Neural progenitor cell (in vitro differentiated cells): ENCODE measurements at regions not wholly inside any gene's neighbourhood (a gene's known extent, or its start where the extent isn't known, plus 50 kb on each side); places are given as distances from the start of the nearest gene placed in this dataset.

Source experiments
- DNase-seq: peaks from one replicate; pipeline ENCODE4 v3.0.0-alpha.2; 2016; ENCODE audit warnings: low spot score
- H2AFZ ChIP-seq: fragments of 200-600 bp; sonication (generic); replicated peaks from 2 replicates; pipeline ENCODE4 v1.6.1; 2016; ENCODE audit warnings: antibody characterized with exemption
- H3F3A ChIP-seq: fragments of 200-600 bp; sonication (generic); 2 replicates; pipeline ENCODE4 v1.6.1; 2016; ENCODE audit warnings: antibody characterized with exemption, low read depth
- H3K27ac ChIP-seq: fragments of 200-600 bp; sonication (generic); 2 replicates; pipeline ENCODE4 v1.5.1; 2016; ENCODE audit warnings: mild to moderate bottlenecking
- H3K27me3 ChIP-seq: fragments of 200-600 bp; sonication (generic); 2 replicates; pipeline ENCODE4 v1.6.1; 2016; ENCODE audit warnings: mild to moderate bottlenecking, moderate library complexity
- H3K36me3 ChIP-seq: fragments of 200-600 bp; sonication (generic); 2 replicates; pipeline ENCODE4 v1.5.1; 2016
- H3K4me1 ChIP-seq: fragments of 200-600 bp; sonication (generic); 2 replicates; pipeline ENCODE4 v1.6.1; 2016; ENCODE audit warnings: mixed run types
- H3K4me2 ChIP-seq: fragments of 200-600 bp; sonication (generic); 2 replicates; pipeline ENCODE4 v1.6.1; 2016
- H3K4me3 ChIP-seq: fragments of 200-600 bp; sonication (generic); 2 replicates; pipeline ENCODE4 v1.5.1; 2016
- H3K79me2 ChIP-seq: fragments of 200-600 bp; sonication (generic); 2 replicates; pipeline ENCODE4 v1.6.1; 2016; ENCODE audit warnings: low read depth
- H3K9ac ChIP-seq: fragments of 200-600 bp; sonication (generic); 2 replicates; pipeline ENCODE4 v1.6.1; 2016
- H3K9me3 ChIP-seq: fragments of 200-600 bp; sonication (generic); 2 replicates; pipeline ENCODE4 v1.5.1; 2016; ENCODE audit warnings: low read depth
- H4K20me1 ChIP-seq: fragments of 200-600 bp; sonication (generic); 2 replicates; pipeline ENCODE4 v1.6.1; 2016; ENCODE audit warnings: low read depth
- H3K27ac Mint-ChIP-seq: 3 replicates; pipeline ENCODE4 v1.8.0; 2021; ENCODE audit warnings: mixed read lengths
- H3K27me3 Mint-ChIP-seq: 2 replicates; pipeline ENCODE4 v1.8.0; 2022; ENCODE audit warnings: low read depth, mild to moderate bottlenecking, inconsistent platforms, moderate library complexity, mixed read lengths; ENCODE audit not compliant: insufficient read depth
- H3K36me3 Mint-ChIP-seq: 3 replicates; pipeline ENCODE4 v1.8.0; 2021; ENCODE audit warnings: mixed read lengths
- H3K4me1 Mint-ChIP-seq: 3 replicates; pipeline ENCODE4 v1.8.0; 2021; ENCODE audit warnings: mixed read lengths
- H3K4me3 Mint-ChIP-seq: 3 replicates; pipeline ENCODE4 v1.8.0; 2021; ENCODE audit warnings: mild to moderate bottlenecking, moderate library complexity, mixed read lengths
- H3K9me3 Mint-ChIP-seq: 3 replicates; pipeline ENCODE4 v1.8.0; 2020; ENCODE audit warnings: mixed read lengths
- CTCF ChIP-seq: fragments of 200-600 bp; sonication (generic); IDR thresholded peaks from 2 replicates; pipeline ENCODE4 v1.5.1; 2017; ENCODE audit warnings: antibody characterized with exemption, mild to moderate bottlenecking
- EZH2 ChIP-seq: fragments of 200-600 bp; sonication (generic); IDR thresholded peaks from 2 replicates; pipeline ENCODE4 v1.6.1; 2017; ENCODE audit warnings: antibody characterized with exemption, mild to moderate bottlenecking, moderate library complexity
- EZH2phosphoT487 ChIP-seq: fragments of 200-600 bp; sonication (generic); IDR thresholded peaks from 2 replicates; pipeline ENCODE4 v1.6.1; 2017; ENCODE audit warnings: antibody characterized with exemption

DNA sequence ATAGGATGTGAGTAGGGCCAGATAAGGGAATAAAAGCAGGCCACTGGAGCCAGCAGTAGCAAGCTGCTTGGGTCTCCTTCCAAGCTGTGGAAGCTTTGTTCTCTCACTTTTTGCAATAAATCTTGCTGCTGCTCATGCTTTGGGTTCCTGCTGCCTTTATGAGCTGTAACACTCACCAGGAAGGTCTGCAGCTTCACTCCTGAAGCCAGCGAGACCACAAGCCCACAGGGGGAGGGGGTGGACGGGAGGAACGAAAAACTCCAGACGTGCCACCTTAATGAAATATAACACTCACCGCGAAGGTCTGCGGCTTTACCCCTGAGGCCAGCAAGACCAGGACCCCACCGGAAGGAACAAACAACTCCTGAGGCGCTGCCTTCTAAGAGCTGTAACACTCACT is 1324.4 kb upstream of the EYS start:
- Mint-ChIP-seq H3K36me3 (no peaks in the 10 kb centered on the region), H3K27ac (no peak overlapping the region), H3K9me3 (no peaks in the 10 kb centered on the region), H3K27me3 (peaks cover 5% of the 10 kb centered on the region), H3K4me3 (no peak overlapping the region), H3K4me1 (no peaks in the 10 kb centered on the region)
- no peaks in the 10 kb centered on the region for H3K79me2 ChIP-seq
- no peaks in the 10 kb centered on the region for H4K20me1 ChIP-seq
- H3K9me3 ChIP-seq = no peaks in the 10 kb centered on the region
- H2AFZ ChIP-seq = no peak overlapping the region
- TF ChIP-seq EZH2 (no peak), CTCF (no peak), EZH2phosphoT487 (no peak)
- no peaks in the 10 kb centered on the region for H3K36me3 ChIP-seq
- no peak for DNase-seq
- H3F3A ChIP-seq = no peaks in the 10 kb centered on the region
- H3K4me3 ChIP-seq = no peak overlapping the region
- H3K27me3 ChIP-seq = no peaks in the 10 kb centered on the region
- no peaks in the 10 kb centered on the region for H3K4me1 ChIP-seq
- H3K27ac ChIP-seq = no peak overlapping the region
- H3K9ac ChIP-seq = no peak overlapping the region
- no peak overlapping the region for H3K4me2 ChIP-seq

DNA sequence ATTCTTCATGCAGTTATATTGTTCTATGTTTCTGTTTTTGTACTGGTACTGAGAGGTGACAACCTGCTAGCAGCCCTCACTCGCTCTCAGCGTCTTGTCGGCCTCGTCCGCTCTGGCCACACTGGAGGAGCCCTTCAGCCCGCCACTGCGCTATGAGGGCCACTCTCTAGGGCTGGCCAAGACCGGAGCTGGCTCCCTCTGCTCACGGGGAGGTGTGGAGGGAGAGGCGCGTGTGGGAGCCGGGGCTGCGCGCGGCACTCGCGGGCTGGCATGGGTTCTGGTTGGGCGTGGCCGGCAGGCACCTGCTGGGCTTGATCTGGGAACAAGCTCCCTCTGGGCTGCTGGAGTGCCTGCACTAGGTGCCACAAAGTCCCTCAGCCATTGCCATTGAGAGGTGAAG is 1323.8 kb upstream of the EYS start:
- Histone ChIP-seq H3K27me3 (no peaks in the 10 kb centered on the region), H3K9ac (no peak overlapping the region), H2AFZ (no peak overlapping the region), H3K36me3 (no peaks in the 10 kb centered on the region), H4K20me1 (no peaks in the 10 kb centered on the region), H3K27ac (no peak overlapping the region), H3K4me1 (no peaks in the 10 kb centered on the region), H3K79me2 (no peaks in the 10 kb centered on the region), H3F3A (no peaks in the 10 kb centered on the region), H3K9me3 (no peaks in the 10 kb centered on the region), H3K4me2 (no peak overlapping the region), H3K4me3 (no peak overlapping the region)
- Mint-ChIP-seq H3K4me3 (no peak overlapping the region), H3K36me3 (no peaks in the 10 kb centered on the region), H3K27me3 (peaks cover 5% of the 10 kb centered on the region), H3K27ac (no peak overlapping the region), H3K9me3 (no peaks in the 10 kb centered on the region), H3K4me1 (no peaks in the 10 kb centered on the region)
- no peak for DNase-seq
- TF ChIP-seq CTCF (no peak), EZH2 (no peak), EZH2phosphoT487 (no peak)

GRCh38 chr6:67016921-67017460 is 1310.0 kb upstream of the EYS start:
- Histone ChIP-seq H2AFZ (peak overlapping the region; percentile 2), H3K9ac (no peak overlapping the region), H3K27ac (no peak overlapping the region), H4K20me1 (no peaks in the 10 kb centered on the region), H3K27me3 (no peaks in the 10 kb centered on the region), H3K36me3 (no peaks in the 10 kb centered on the region), H3K4me3 (no peak overlapping the region), H3K79me2 (no peaks in the 10 kb centered on the region), H3K4me1 (no peaks in the 10 kb centered on the region), H3K4me2 (no peak overlapping the region), H3F3A (no peaks in the 10 kb centered on the region), H3K9me3 (no peaks in the 10 kb centered on the region)
- TF ChIP-seq CTCF (no peak), EZH2 (no peak), EZH2phosphoT487 (no peak)
- Mint-ChIP-seq H3K4me1 (no peaks in the 10 kb centered on the region), H3K27ac (no peak overlapping the region), H3K9me3 (peaks cover 6% of the 10 kb centered on the region), H3K27me3 (no peaks in the 10 kb centered on the region), H3K36me3 (no peaks in the 10 kb centered on the region), H3K4me3 (no peak overlapping the region)
- no peak for DNase-seq
